SKM-1 (cell line): ENCODE measurements at regions not wholly inside any gene's neighbourhood (a gene's known extent, or its start where the extent isn't known, plus 50 kb on each side); places are given as distances from the start of the nearest gene placed in this dataset.
A peak's percentile ranks its signal among the peaks of the same experiment; 100 is the strongest.
"Not testable (repeated sequence)": the region's sequence is repeated elsewhere in the genome, so short reads cannot be mapped to it uniquely, and the experiment has no call there.

Source experiments
- DNase-seq: peaks from one replicate; lab custom pipeline; 2025; ENCODE audit not compliant: unreplicated experiment; lab: John Stamatoyannopoulos, UW

- not testable (repeated sequence) for DNase-seq
Observed at GRCh38 chr2:66243809-66244208, 191.1 kb upstream of the MEIS1 start.

- DNase-seq, result not testable (repeated sequence)
Observed at GRCh38 chr2:66242888-66243287, 192.0 kb upstream of the MEIS1 start.

GRCh38 chr2:66242099-66242789 lies 192.7 kb upstream of the MEIS1 start:
- DNase-seq, result no peak

GRCh38 chr2:66240286-66240685 lies 194.6 kb upstream of the MEIS1 start:
- no peak for DNase-seq

- DNase-seq, result no peak
Observed at GRCh38 chr2:66239655-66240054, 195.3 kb upstream of the MEIS1 start.

- no peak for DNase-seq
Observed at GRCh38 chr2:66237803-66238379, 197.0 kb upstream of the MEIS1 start.

- DNase-seq, result no peak
Observed at GRCh38 chr2:66236816-66237802, 197.8 kb upstream of the MEIS1 start.

GRCh38 chr2:66236067-66236685 lies 198.7 kb upstream of the MEIS1 start:
- DNase-seq, result no peak

- DNase-seq, result no peak
Observed at GRCh38 chr2:66235428-66235827, 199.5 kb upstream of the MEIS1 start.

- no peak for DNase-seq
Observed at GRCh38 chr2:66233981-66234380, 200.9 kb upstream of the MEIS1 start.

- no peak for DNase-seq
Observed at GRCh38 chr2:66228128-66228547, 206.8 kb upstream of the MEIS1 start.

- no peak for DNase-seq
Observed at GRCh38 chr2:66217039-66217585, 217.8 kb upstream of the MEIS1 start.

GRCh38 chr2:66212749-66213148 lies 222.2 kb upstream of the MEIS1 start:
- no peak for DNase-seq

GRCh38 chr2:66202586-66202985 lies 232.3 kb upstream of the MEIS1 start:
- DNase-seq, result no peak

- no peak for DNase-seq
Observed at GRCh38 chr2:66201242-66201641, 233.7 kb upstream of the MEIS1 start.

GRCh38 chr2:66198873-66199272 lies 236.1 kb upstream of the MEIS1 start:
- no peak for DNase-seq

- no peak for DNase-seq
Observed at GRCh38 chr2:66192888-66193287, 242.0 kb upstream of the MEIS1 start.

GRCh38 chr2:66191311-66191710 lies 243.6 kb upstream of the MEIS1 start:
- no peak for DNase-seq

GRCh38 chr2:66189553-66189952 lies 245.4 kb upstream of the MEIS1 start:
- peak; percentile 37 for DNase-seq

- DNase-seq, result no peak
Observed at GRCh38 chr2:66186537-66186936, 248.4 kb upstream of the MEIS1 start.

GRCh38 chr2:66185497-66186054 lies 249.3 kb upstream of the MEIS1 start:
- no peak for DNase-seq
